HG02870 (cell line): ENCODE measurements at regions not wholly inside any gene's neighbourhood (a gene's known extent, or its start where the extent isn't known, plus 50 kb on each side); places are given as distances from the start of the nearest gene placed in this dataset.

Experiments
- ATAC-seq: cut with Tn5 transposase; IDR thresholded peaks from one replicate; pipeline ENCODE4 v1.9.1; 2021; ENCODE audit warnings: mild to moderate bottlenecking, moderate library complexity; ENCODE audit not compliant: unreplicated experiment

DNA sequence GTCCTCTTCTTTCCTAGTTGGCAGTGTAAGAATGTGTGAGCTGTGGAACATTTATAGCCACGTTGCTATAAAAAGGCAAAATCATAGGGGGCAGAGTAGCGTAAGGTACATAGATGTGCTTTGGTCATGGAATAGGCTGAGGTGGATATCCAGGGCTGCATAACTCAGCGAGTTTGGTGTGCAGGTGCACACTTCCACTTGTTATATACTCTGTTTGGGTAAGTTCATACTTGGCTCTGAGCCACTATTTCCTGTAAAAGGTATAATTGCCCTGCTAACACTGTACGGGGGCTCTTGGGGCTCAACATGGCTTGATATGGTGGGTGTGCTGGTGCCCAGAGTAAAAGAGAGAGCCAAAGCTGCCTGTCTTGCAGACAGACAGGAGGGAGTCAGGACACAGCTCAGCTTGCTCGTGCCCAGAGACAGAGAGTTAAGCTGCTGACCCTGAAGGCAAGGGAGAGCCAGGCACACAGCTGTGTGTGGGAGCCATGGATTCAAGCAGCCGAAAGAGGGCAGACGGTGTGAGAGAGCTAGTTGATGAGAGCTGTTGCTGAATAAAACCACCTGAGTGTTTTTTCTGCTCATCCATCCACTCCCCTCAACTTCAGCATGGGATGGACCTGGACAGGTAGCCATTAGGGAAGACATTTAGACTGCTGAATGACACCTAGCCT, 126.7 kb downstream of the DKK1 start:
- no peak for ATAC-seq

- ATAC-seq = no peak
These were observed 128.5 kb downstream of the DKK1 start for GRCh38 chr10:52442576-52442975.

DNA sequence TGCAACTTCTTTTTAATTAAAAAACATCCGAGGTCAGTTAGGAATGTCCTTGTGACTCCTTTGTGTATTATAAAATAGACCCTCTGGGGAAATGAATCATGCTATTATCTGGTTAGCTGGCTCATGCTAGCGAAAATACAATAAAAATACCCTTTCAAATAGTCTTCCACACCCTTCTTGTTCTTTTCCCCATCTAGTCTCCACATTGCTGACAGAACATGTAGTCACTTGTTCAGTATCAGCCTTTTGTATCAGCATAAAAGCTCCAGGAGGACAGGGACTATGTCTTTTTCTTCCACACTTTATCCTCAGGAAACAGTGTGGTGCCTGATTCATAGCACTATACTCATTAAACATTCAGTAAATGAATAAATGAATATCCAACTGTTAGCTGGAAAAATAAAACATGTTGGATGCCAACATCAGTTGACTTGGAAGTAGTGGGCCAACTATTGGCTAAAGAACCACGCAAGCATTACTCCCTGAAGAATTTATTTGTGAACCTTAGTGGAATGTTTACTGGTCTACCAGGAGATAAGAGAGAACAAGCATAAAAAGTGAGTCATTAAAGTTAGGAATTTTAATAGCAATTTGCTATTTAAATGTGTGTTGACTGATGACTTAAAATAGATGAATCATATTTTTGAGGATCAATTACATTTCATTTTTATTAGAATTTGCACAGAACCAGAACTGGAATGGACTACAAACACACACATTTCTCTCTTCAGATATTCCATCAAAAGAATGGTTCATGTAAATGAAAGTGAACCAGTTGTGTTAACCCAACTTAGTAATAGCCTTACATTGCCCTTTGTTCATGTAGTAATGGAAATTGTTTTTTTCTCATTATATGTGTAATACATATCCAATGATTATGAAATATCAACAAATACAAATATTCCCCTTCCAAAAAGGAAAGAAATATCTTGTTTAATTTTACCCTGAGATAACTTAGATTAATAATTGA, 129.6 kb downstream of the DKK1 start:
- no peak for ATAC-seq

GRCh38 chr10:52446391-52446790, 132.3 kb downstream of the DKK1 start:
- no peak for ATAC-seq

- ATAC-seq = no peak
These were observed 133.9 kb downstream of the DKK1 start for GRCh38 chr10:52447931-52448353.

DNA sequence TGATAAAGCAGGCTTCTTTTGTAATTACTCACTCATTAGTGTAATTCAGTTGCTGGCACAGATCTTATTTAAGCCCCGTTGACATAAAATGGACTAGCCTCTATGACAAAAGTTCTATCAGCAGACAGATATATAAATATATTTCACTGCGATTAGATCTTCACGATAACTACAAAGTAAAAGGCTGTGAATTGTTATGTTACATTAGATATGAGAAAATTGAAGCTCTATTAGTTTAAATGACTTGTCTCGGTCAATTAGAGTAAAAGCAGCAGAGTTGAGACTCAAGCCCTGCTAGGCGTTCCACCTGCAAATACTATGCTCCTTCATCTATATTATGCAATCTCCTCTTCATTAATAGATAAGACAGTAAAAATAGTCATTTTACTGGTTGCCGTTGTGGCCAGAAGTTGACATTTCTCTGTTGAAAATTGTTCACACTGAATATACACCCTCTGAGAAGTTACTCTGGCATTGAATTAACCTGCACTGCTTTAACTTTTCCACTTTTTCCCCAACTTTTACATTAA, 136.7 kb downstream of the DKK1 start:
- no peak for ATAC-seq

- no peak for ATAC-seq
These were observed 137.7 kb downstream of the DKK1 start for GRCh38 chr10:52451817-52452216.

GRCh38 chr10:52452600-52453493, 138.8 kb downstream of the DKK1 start:
- ATAC-seq = no peak

DNA sequence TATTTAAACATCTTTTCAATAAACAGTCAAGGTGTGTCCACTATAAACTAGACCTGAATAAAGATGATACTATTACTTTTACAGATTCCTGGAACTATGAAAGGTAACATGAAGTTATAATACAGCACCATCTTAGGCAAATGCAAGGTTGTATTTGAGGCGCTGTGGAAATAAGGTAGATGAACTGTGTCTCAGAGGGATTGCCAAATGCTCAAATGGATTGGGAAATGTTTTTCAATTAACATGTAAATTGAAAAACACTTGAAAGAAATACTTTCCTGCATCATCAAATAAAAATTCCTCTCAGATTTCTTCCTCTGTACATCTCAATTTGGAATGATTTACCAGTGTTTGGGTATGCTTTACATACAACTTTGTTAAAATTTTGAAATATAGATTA, 139.4 kb downstream of the DKK1 start:
- ATAC-seq = no peak

DNA sequence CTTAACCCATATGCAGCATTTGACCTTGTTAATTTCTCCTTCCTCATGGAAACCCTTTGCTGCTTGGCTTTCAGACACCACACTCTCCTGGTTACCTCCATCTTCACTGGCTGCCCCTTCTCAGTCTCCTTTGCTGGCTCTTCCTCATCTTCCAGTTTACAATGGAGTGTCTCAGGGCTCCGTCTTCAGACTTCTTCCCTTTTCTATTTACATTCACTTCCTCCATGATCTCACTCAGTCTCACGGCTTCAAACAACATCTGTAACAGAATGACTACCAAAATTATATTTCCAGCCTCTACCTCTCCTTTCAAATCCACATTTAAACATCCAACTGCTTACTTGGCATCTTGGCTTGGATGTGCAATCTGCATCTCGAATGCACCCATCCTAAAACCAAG, 140.4 kb downstream of the DKK1 start:
- ATAC-seq = no peak

DNA sequence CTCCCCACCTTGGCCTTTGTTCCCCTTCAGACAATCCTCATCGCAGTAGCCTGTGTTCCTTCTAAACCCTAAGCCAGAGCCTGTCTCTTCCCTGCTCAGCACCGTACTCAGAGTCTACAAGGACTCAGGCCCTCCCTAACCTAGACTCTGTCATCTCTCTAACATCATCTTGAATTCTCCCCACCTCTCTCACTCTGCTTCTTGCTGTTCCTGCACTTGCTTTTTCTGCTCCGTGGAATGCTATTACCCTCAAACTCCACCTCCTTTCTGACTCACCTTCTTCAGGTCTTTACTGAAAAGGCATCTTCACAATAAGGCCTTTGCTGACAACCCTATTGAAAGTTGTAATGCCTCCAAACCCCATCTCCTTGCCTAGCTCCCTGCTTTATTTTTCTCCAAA, 141.0 kb downstream of the DKK1 start:
- ATAC-seq = no peak

DNA sequence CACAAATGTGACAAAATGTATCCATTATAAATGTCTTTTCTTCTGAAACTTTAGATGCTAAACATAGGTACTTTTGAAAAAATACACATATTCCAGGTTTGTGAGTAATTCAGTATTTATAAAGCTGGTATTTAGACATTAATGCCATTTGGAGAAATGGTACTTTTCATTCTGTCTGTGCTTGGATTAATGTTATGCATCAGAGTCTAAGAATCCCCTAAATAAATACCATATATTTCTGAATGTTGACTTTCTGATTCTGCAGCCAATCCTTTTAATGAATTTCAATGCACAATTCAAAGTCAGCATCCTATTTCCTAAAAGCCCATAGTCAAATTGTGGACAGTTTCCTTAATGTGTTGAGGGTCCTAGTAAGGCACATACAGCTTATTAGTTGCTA, 145.0 kb downstream of the DKK1 start:
- ATAC-seq = no peak

- ATAC-seq = no peak
These were observed 149.7 kb downstream of the DKK1 start for GRCh38 chr10:52463826-52464225.

GRCh38 chr10:52464368-52465124, 150.5 kb downstream of the DKK1 start:
- ATAC-seq = no peak

DNA sequence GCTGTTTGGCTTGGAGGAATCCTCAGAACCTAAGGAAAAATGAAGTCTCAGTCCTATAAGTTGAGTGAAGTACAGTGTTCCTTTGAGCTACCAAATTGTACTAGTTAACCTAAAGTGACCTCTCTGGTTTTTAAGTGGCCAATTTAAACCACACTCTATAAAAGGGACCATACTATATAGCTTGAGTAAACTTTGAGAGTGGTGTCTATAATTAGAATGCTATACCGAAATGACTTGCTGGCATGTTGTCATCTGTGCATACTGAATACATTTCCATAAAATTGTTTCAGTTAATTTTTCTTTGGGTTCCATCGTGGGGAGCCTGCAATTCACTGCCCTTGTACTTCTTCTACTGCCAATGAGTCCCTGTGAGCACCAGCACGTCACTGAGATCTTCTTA, 151.1 kb downstream of the DKK1 start:
- no peak for ATAC-seq

DNA sequence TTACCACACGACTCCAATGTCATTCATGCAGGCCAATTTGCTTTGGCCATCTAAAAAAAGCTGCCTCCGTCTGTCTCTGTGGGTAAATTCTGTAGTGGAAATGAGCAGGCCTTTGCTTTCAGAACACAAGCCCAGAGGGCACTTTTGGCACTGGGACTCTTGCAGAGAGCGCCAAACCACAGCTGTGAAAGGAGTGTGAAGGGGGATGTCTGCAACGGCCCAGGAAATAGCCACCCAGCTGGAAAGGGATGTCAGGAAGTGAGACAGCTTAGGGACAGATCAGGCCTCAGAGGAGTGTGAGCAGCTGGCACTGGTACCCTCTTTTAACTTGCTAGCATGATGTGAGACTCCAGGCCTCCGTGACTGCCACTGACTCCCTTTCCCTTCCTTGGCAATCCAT, 152.4 kb downstream of the DKK1 start:
- ATAC-seq = no peak

DNA sequence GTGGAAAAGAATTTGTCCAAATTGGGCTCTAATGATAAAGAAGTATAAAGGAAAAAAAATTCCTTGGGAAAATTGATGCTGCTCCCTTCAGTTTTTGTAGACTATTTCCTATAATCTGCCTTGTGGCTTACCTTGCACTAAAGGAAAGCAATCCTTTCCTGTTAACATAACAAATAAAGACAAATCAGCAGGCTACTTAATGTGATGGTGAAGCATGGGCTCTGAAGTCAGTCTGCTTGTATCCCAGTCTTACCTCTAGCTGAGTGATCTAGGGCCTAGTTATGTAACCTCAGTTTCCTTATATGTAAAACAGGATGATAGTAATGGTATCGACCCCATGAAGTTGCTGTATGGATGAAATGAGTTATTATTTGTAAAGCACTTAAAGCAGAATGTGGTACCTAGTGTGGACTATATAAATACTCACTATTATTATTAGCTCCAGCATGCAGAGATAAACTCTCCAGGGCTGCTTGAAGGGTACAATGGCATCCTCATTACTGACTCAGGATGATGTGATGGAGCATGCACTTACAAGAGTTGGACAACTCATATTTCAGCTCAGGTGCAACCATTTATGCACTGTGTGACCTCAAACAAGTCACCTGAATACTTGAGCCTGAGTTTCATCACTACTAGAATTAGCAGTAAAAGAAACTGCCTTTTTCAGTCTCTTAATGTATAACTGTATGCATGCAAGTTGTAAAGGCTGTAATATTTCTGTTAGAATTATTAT, 156.1 kb downstream of the DKK1 start:
- no peak for ATAC-seq

DNA sequence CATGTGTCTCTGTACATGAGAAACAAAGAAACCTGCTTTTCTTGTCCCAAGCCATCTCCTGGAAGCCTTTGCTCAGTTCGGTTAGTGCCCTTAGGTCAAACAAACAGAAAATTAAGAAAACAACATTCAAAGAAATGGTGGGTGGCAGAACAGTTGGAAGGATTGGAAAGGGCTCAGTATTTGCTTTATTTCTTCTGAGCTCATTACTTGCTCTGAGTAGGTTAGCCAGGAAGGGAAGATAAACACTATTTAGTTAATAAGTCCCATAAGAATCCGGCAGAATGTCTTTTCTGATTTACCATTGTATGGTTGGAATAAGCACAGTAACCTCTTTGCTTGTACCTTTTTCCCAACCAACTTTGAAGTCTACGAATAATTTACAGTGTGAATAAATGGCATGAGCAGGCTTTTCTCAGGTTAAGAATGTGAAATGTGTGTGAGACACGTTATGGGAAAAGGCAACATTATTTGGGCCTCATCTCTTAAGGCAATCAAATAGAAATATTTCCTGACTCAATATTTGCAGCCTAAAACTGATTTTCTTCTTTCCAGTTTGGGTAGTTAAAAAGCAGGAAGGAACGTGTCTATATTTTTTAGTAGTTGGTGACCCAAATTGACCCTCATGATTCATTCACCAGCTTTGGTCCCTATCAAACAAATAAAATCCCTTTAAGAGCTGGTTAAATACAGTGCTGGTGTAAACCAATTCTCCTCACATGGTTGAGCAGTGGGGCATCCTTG, 158.5 kb downstream of the DKK1 start:
- no peak for ATAC-seq

DNA sequence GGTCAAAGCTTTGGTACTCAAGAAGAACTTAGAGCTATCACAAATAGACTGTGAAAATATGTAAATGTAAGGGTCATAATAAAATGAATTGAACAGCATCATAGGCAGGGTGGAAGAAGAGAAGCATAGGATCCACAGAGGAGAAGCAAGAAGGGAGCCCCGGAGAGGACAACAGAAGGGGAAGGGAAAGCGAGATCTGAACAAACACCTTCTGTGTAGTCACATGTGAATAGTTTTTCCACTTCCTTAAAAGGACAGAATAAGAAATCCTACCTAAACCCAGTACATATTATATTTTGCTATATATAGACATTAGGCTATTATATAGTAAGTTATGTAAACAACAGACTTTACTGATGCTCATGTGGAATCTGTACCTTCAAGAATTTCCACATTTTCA, 160.2 kb downstream of the DKK1 start:
- ATAC-seq = peak; percentile 58
